GM21619 (cell line): ENCODE measurements at regions not wholly inside any gene's neighbourhood (a gene's known extent, or its start where the extent isn't known, plus 50 kb on each side); places are given as distances from the start of the nearest gene placed in this dataset.

Experiments used
- ATAC-seq: cut with Tn5 transposase; IDR thresholded peaks from one replicate; pipeline ENCODE4 v1.9.1; 2021; ENCODE audit not compliant: unreplicated experiment

- no peak for ATAC-seq
Observed at GRCh38 chr4:31051565-31051964, 331.4 kb downstream of the PCDH7 start.

GRCh38 chr4:31052519-31052918, 332.4 kb downstream of the PCDH7 start:
- no peak for ATAC-seq

GRCh38 chr4:31053451-31053850, 333.3 kb downstream of the PCDH7 start:
- no peak for ATAC-seq

GRCh38 chr4:31054295-31054694, 334.1 kb downstream of the PCDH7 start:
- no peak for ATAC-seq

- ATAC-seq: no peak
Observed at GRCh38 chr4:31058656-31059055, 338.5 kb downstream of the PCDH7 start.

GRCh38 chr4:31059753-31060522, 339.8 kb downstream of the PCDH7 start:
- ATAC-seq: no peak

GRCh38 chr4:31065086-31065485, 344.9 kb downstream of the PCDH7 start:
- ATAC-seq: no peak

GRCh38 chr4:31068257-31069075, 348.3 kb downstream of the PCDH7 start:
- no peak for ATAC-seq

GRCh38 chr4:31069151-31069550, 349.0 kb downstream of the PCDH7 start:
- no peak for ATAC-seq

GRCh38 chr4:31071508-31072486, 351.6 kb downstream of the PCDH7 start:
- no peak for ATAC-seq

- no peak for ATAC-seq
Observed at GRCh38 chr4:31075969-31076368, 355.8 kb downstream of the PCDH7 start.

- no peak for ATAC-seq
Observed at GRCh38 chr4:31078661-31079060, 358.5 kb downstream of the PCDH7 start.

- ATAC-seq: no peak
Observed at GRCh38 chr4:31080887-31081286, 360.7 kb downstream of the PCDH7 start.

- no peak for ATAC-seq
Observed at GRCh38 chr4:31081366-31081765, 361.2 kb downstream of the PCDH7 start.

GRCh38 chr4:31083456-31083855, 363.3 kb downstream of the PCDH7 start:
- ATAC-seq: no peak

GRCh38 chr4:31084806-31085416, 364.7 kb downstream of the PCDH7 start:
- ATAC-seq: no peak

- no peak for ATAC-seq
Observed at GRCh38 chr4:31085689-31086088, 365.5 kb downstream of the PCDH7 start.

- ATAC-seq: no peak
Observed at GRCh38 chr4:31086756-31087330, 366.7 kb downstream of the PCDH7 start.

GRCh38 chr4:31088600-31089230, 368.5 kb downstream of the PCDH7 start:
- no peak for ATAC-seq

- ATAC-seq: no peak
Observed at GRCh38 chr4:31089815-31090214, 369.6 kb downstream of the PCDH7 start.
